Mucosa of rectum (tissue), 2 donors: ENCODE measurements at regions not wholly inside any gene's neighbourhood (a gene's known extent, or its start where the extent isn't known, plus 50 kb on each side); places are given as distances from the start of the nearest gene placed in this dataset.
"Not testable (repeated sequence)": the region's sequence is repeated elsewhere in the genome, so short reads cannot be mapped to it uniquely, and the experiment has no call there.

Experiments used
- H3K27ac ChIP-seq, 2 donors: one replicate each; pipeline ENCODE4 v1.7.0; 2013; ENCODE audit warnings: inconsistent platforms in 2 of 2, low read depth in 2 of 2, low read length in 2 of 2
- H3K27me3 ChIP-seq, 2 donors: one replicate each; pipeline ENCODE4 v1.7.0; 2013; ENCODE audit warnings: low read length in 2 of 2; ENCODE audit not compliant: control insufficient read depth in 2 of 2, insufficient read depth in 2 of 2
- H3K36me3 ChIP-seq, 2 donors: one replicate each; pipeline ENCODE4 v1.7.0; 2013; ENCODE audit warnings: low read length in 2 of 2; ENCODE audit not compliant: control insufficient read depth in 2 of 2, insufficient read depth in 2 of 2
- H3K4me1 ChIP-seq, 2 donors: one replicate each; pipeline ENCODE4 v1.7.0; 2013; ENCODE audit warnings: low read length in 2 of 2, mild to moderate bottlenecking in 1 of 2; ENCODE audit not compliant: control insufficient read depth in 2 of 2, insufficient read depth in 2 of 2
- H3K4me3 ChIP-seq, 2 donors: one replicate each; pipeline ENCODE4 v1.7.0; 2013; ENCODE audit warnings: low read length in 2 of 2
- H3K9ac ChIP-seq, 2 donors: one replicate each; pipeline ENCODE4 v1.7.0; 2013; ENCODE audit warnings: low read length in 2 of 2, low read depth in 1 of 2, mild to moderate bottlenecking in 1 of 2
- H3K9me3 ChIP-seq, 2 donors: one replicate each; pipeline ENCODE4 v1.7.0; 2013; ENCODE audit warnings: low read length in 2 of 2; ENCODE audit not compliant: control insufficient read depth in 2 of 2
- donor health status: healthy.
- donor health status: Normal muscosa, but diverticular disease.

GRCh38 chr3:44132061-44132460, 109.6 kb upstream of the TOPAZ1 start:
- no peaks in the 10 kb centered on the region for H3K9me3 ChIP-seq
- H3K9ac ChIP-seq = no peak overlapping the region
- no peaks in the 10 kb centered on the region for H3K4me1 ChIP-seq
- H3K27me3 ChIP-seq = no peaks in the 10 kb centered on the region
- H3K36me3 ChIP-seq = no peaks in the 10 kb centered on the region
- no peak overlapping the region for H3K27ac ChIP-seq
- H3K4me3 ChIP-seq = no peak overlapping the region

GRCh38 chr3:44132593-44132992, 109.1 kb upstream of the TOPAZ1 start:
- Histone ChIP-seq H3K36me3 (no peaks in the 10 kb centered on the region), H3K27ac (no peak overlapping the region), H3K9me3 (no peaks in the 10 kb centered on the region), H3K9ac (no peak overlapping the region), H3K4me1 (no peaks in the 10 kb centered on the region), H3K4me3 (no peak overlapping the region), H3K27me3 (no peaks in the 10 kb centered on the region)

- no peaks in the 10 kb centered on the region for H3K36me3 ChIP-seq
- H3K27ac ChIP-seq = no peak overlapping the region
- H3K27me3 ChIP-seq = no peaks in the 10 kb centered on the region
- no peak overlapping the region for H3K4me3 ChIP-seq
- H3K9me3 ChIP-seq = no peaks in the 10 kb centered on the region
- no peaks in the 10 kb centered on the region for H3K4me1 ChIP-seq
- no peak overlapping the region for H3K9ac ChIP-seq
Observed at GRCh38 chr3:44136421-44136820, 105.3 kb upstream of the TOPAZ1 start.

GRCh38 chr3:44146073-44146472, 95.6 kb upstream of the TOPAZ1 start:
- Histone ChIP-seq H3K9ac (no peak overlapping the region), H3K9me3 (no peaks in the 10 kb centered on the region), H3K4me1 (no peaks in the 10 kb centered on the region), H3K27me3 (no peaks in the 10 kb centered on the region), H3K27ac (no peak overlapping the region), H3K36me3 (no peaks in the 10 kb centered on the region), H3K4me3 (no peak overlapping the region)

GRCh38 chr3:44159696-44160300, 81.9 kb upstream of the TOPAZ1 start:
- Histone ChIP-seq H3K27ac (no peak overlapping the region), H3K9ac (no peak overlapping the region), H3K4me1 (no peaks in the 10 kb centered on the region), H3K4me3 (no peak overlapping the region), H3K9me3 (no peaks in the 10 kb centered on the region), H3K27me3 (peaks cover under 1 to 2% of the 10 kb centered on the region in 2 donors), H3K36me3 (no peaks in the 10 kb centered on the region)

- no peak overlapping the region for H3K27ac ChIP-seq
- H3K9ac ChIP-seq = no peak overlapping the region
- peaks cover 0 to 2% of the 10 kb centered on the region in 2 donors for H3K27me3 ChIP-seq
- H3K36me3 ChIP-seq = no peaks in the 10 kb centered on the region
- no peaks in the 10 kb centered on the region for H3K4me1 ChIP-seq
- H3K9me3 ChIP-seq = no peaks in the 10 kb centered on the region
- no peak overlapping the region for H3K4me3 ChIP-seq
Observed at GRCh38 chr3:44160818-44161217, 80.9 kb upstream of the TOPAZ1 start.

- Histone ChIP-seq H3K27me3 (peaks cover 2 to 13% of the 10 kb centered on the region in 2 donors), H3K36me3 (no peaks in the 10 kb centered on the region), H3K4me1 (no peaks in the 10 kb centered on the region), H3K9me3 (no peaks in the 10 kb centered on the region), H3K27ac (no peak overlapping the region), H3K9ac (no peak overlapping the region), H3K4me3 (no peak overlapping the region)
Observed at GRCh38 chr3:44171891-44172290, 69.8 kb upstream of the TOPAZ1 start.

- not testable (repeated sequence) for H3K9ac ChIP-seq, H3K9me3 ChIP-seq, H3K36me3 ChIP-seq, H3K4me1 ChIP-seq, H3K4me3 ChIP-seq, H3K27ac ChIP-seq
- peaks cover 2 to 16% of the 10 kb centered on the region in 2 donors for H3K27me3 ChIP-seq
Observed at GRCh38 chr3:44172701-44173100, 69.0 kb upstream of the TOPAZ1 start.

- H3K36me3 ChIP-seq = no peaks in the 10 kb centered on the region
- H3K27ac ChIP-seq = no peak overlapping the region
- H3K4me1 ChIP-seq = no peaks in the 10 kb centered on the region
- no peaks in the 10 kb centered on the region for H3K9me3 ChIP-seq
- H3K9ac ChIP-seq = no peak overlapping the region
- H3K27me3 ChIP-seq = peaks cover 2 to 21% of the 10 kb centered on the region in 2 donors
- no peak overlapping the region for H3K4me3 ChIP-seq
Observed at GRCh38 chr3:44173263-44173662, 68.4 kb upstream of the TOPAZ1 start.

- no peak overlapping the region for H3K9ac ChIP-seq
- H3K9me3 ChIP-seq = no peaks in the 10 kb centered on the region
- no peak overlapping the region for H3K27ac ChIP-seq
- no peaks in the 10 kb centered on the region for H3K36me3 ChIP-seq
- H3K4me1 ChIP-seq = no peaks in the 10 kb centered on the region
- H3K27me3 ChIP-seq = peaks cover 2 to 18% of the 10 kb centered on the region in 2 donors
- H3K4me3 ChIP-seq = no peak overlapping the region
Observed at GRCh38 chr3:44175070-44175469, 66.6 kb upstream of the TOPAZ1 start.

- Histone ChIP-seq H3K27ac (no peak overlapping the region), H3K9me3 (no peaks in the 10 kb centered on the region), H3K27me3 (peaks cover 2 to 11% of the 10 kb centered on the region in 2 donors), H3K4me1 (no peaks in the 10 kb centered on the region), H3K36me3 (no peaks in the 10 kb centered on the region), H3K4me3 (no peak overlapping the region), H3K9ac (no peak overlapping the region)
Observed at GRCh38 chr3:44179246-44179645, 62.4 kb upstream of the TOPAZ1 start.
